HL-60 (cell line): ENCODE measurements at regions not wholly inside any gene's neighbourhood (a gene's known extent, or its start where the extent isn't known, plus 50 kb on each side); places are given as distances from the start of the nearest gene placed in this dataset.

Experiments used
- DNase-seq, 2 experiments: peaks; one replicate each; pipeline ENCODE4 v3.0.0-alpha.2; 2010 to 2020; ENCODE audit warnings: low read depth in 1 of 2, low spot score in 1 of 2
- H3K27ac ChIP-seq: fragments of 250-450 bp; sonication (Bioruptor Pico); replicated peaks from 2 replicates; pipeline ENCODE4 v1.5.1; 2020; ENCODE audit warnings: mild to moderate bottlenecking, moderate library complexity
- H3K27me3 ChIP-seq: fragments of 250-450 bp; sonication (Bioruptor Pico); 2 replicates; pipeline ENCODE4 v1.5.1; 2021; ENCODE audit warnings: mild to moderate bottlenecking, moderate library complexity; ENCODE audit not compliant: insufficient read depth, poor library complexity, severe bottlenecking
- H3K4me3 ChIP-seq: replicated peaks from 2 replicates; pipeline ENCODE4 v1.5.1; 2011; ENCODE audit warnings: mild to moderate bottlenecking, control low read depth, low read length; ENCODE audit not compliant: insufficient read depth
- CTCF ChIP-seq: IDR thresholded peaks from one replicate; pipeline ENCODE4 v1.5.1; 2011; ENCODE audit warnings: low read length, control low read depth, inconsistent platforms; ENCODE audit not compliant: insufficient read depth
- GABPA ChIP-seq: IDR thresholded peaks from 2 replicates; pipeline ENCODE4 v1.6.1; 2012; ENCODE audit warnings: low read depth
- POLR2AphosphoS5 ChIP-seq: IDR thresholded peaks from 2 replicates; pipeline ENCODE4 v1.6.1; 2012; ENCODE audit warnings: low read depth
- REST ChIP-seq: IDR thresholded peaks from 2 replicates; pipeline ENCODE4 v1.6.1; 2012; ENCODE audit warnings: low read depth; ENCODE audit not compliant: insufficient replicate concordance
- SPI1 ChIP-seq: IDR thresholded peaks from 2 replicates; pipeline ENCODE4 v1.6.1; 2012; ENCODE audit warnings: low read depth, mild to moderate bottlenecking, borderline replicate concordance

- TF ChIP-seq GABPA (no peak), REST (no peak), SPI1 (no peak), POLR2AphosphoS5 (no peak), CTCF (no peak)
- no peak overlapping the region for H3K27ac ChIP-seq
- no peak overlapping the region for H3K4me3 ChIP-seq
- no peaks in the 10 kb centered on the region for H3K27me3 ChIP-seq
- no peak for DNase-seq
Measured at GRCh38 chr3:117674321-117674720, 964.7 kb downstream of the TUSC7 start.

- H3K27me3 ChIP-seq, result no peaks in the 10 kb centered on the region
- no peak overlapping the region for H3K4me3 ChIP-seq
- no peak for DNase-seq
- TF ChIP-seq REST (no peak), POLR2AphosphoS5 (no peak), SPI1 (no peak), CTCF (no peak), GABPA (no peak)
- no peak overlapping the region for H3K27ac ChIP-seq
Measured at GRCh38 chr3:117681619-117682018, 972.0 kb downstream of the TUSC7 start.

- Histone ChIP-seq H3K27ac (no peak overlapping the region), H3K27me3 (no peaks in the 10 kb centered on the region), H3K4me3 (no peak overlapping the region)
- DNase-seq, result no peak
- TF ChIP-seq GABPA (no peak), SPI1 (no peak), REST (no peak), POLR2AphosphoS5 (no peak), CTCF (no peak)
Measured at GRCh38 chr3:117687096-117687495, 977.5 kb downstream of the TUSC7 start.
